K562 (cell line): ENCODE measurements at regions not wholly inside any gene's neighbourhood (a gene's known extent, or its start where the extent isn't known, plus 50 kb on each side); places are given as distances from the start of the nearest gene placed in this dataset.

Source experiments
- CAMTA2 ChIP-seq: fragments of 250-450 bp; sonication (Bioruptor Pico); conservative IDR thresholded peaks from 2 replicates; pipeline ENCODE4 v1.5.1; 2022
- DIDO1 ChIP-seq: fragments of 450-650 bp; IDR thresholded peaks from 2 replicates; pipeline ENCODE4 v1.6.1; 2016; ENCODE audit warnings: low read depth, missing biosample characterization, missing genetic modification characterization
- EGR1 ChIP-seq: fragments of 450-650 bp; conservative IDR thresholded peaks from 2 replicates; pipeline ENCODE4 v1.6.1; 2017; ENCODE audit warnings: mild to moderate bottlenecking
- ELF2 ChIP-seq: fragments of 250-450 bp; sonication (Bioruptor Pico); IDR thresholded peaks from 2 replicates; pipeline ENCODE4 v1.5.0; 2021; ENCODE audit warnings: mild to moderate bottlenecking
- EP400 ChIP-seq: fragments of 450-650 bp; IDR thresholded peaks from 2 replicates; pipeline ENCODE4 v1.6.1; 2017; ENCODE audit warnings: antibody characterized with exemption, mild to moderate bottlenecking, moderate library complexity
- HCFC1 ChIP-seq: IDR thresholded peaks from 2 replicates; pipeline ENCODE4 v1.6.1; 2012; ENCODE audit warnings: low read depth, low read length, improper control_type of control experiment
- HDAC2 ChIP-seq: fragments of 450-650 bp; IDR thresholded peaks from 2 replicates; pipeline ENCODE4 v1.6.1; 2016; ENCODE audit warnings: mild to moderate bottlenecking
- HMGXB4 ChIP-seq: sonication (generic); formaldehyde crosslinking; IDR thresholded peaks from 2 replicates; pipeline ENCODE4 v1.8.1; 2023; ENCODE audit warnings: mild to moderate bottlenecking, missing genetic modification reagents
- NR2F6 ChIP-seq: fragments of 450-650 bp; formaldehyde crosslinking; IDR thresholded peaks from 2 replicates; pipeline ENCODE4 v1.4.0; 2020; ENCODE audit warnings: mild to moderate bottlenecking
- PHF20 ChIP-seq: fragments of 450-650 bp; IDR thresholded peaks from 2 replicates; pipeline ENCODE4 v1.6.1; 2018; ENCODE audit not compliant: partially characterized antibody
- PHF8 ChIP-seq: fragments of 200-600 bp; sonication (generic); IDR thresholded peaks from 2 replicates; pipeline ENCODE4 v1.6.1; 2012; ENCODE audit warnings: mixed run types, mild to moderate bottlenecking, inconsistent platforms, low read length, moderate library complexity, borderline replicate concordance
- PML ChIP-seq: IDR thresholded peaks from 2 replicates; pipeline ENCODE4 v1.6.1; 2012; ENCODE audit warnings: low read length, inconsistent platforms
- RB1 ChIP-seq: fragments of 450-650 bp; IDR thresholded peaks from 2 replicates; pipeline ENCODE4 v1.6.1; 2017; ENCODE audit warnings: low read depth, mild to moderate bottlenecking
- SMARCA5 ChIP-seq: fragments of 450-650 bp; IDR thresholded peaks from 2 replicates; pipeline ENCODE4 v1.6.1; 2016
- SMC3 ChIP-seq: conservative IDR thresholded peaks from 2 replicates; pipeline ENCODE4 v1.6.1; 2011; ENCODE audit warnings: low read depth, low read length, improper control_type of control experiment; ENCODE audit not compliant: insufficient read depth
- STAT5B ChIP-seq: fragments of 250-450 bp; sonication (Bioruptor Pico); IDR thresholded peaks from 2 replicates; pipeline ENCODE4 v1.8.0; 2021; ENCODE audit warnings: mild to moderate bottlenecking, inconsistent platforms
- STAT6 ChIP-seq: sonication (generic); formaldehyde crosslinking; IDR thresholded peaks from 2 replicates; pipeline ENCODE4 v1.8.1; 2023; ENCODE audit warnings: mild to moderate bottlenecking, missing genetic modification reagents
- TFAM ChIP-seq: fragments of 250-450 bp; sonication (Bioruptor Pico); conservative IDR thresholded peaks from 2 replicates; pipeline ENCODE4 v1.5.0; 2021; ENCODE audit warnings: mild to moderate bottlenecking, moderate library complexity
- ZBTB33 ChIP-seq: sonication (generic); formaldehyde crosslinking; IDR thresholded peaks from 2 replicates; pipeline ENCODE4 v1.8.1; 2023; ENCODE audit warnings: mild to moderate bottlenecking, missing genetic modification reagents
- ZFP1 ChIP-seq: fragments of 450-650 bp; formaldehyde crosslinking; IDR thresholded peaks from 2 replicates; pipeline ENCODE4 v1.4.0; 2020; ENCODE audit warnings: mild to moderate bottlenecking, mixed read lengths
- ZFPM2 ChIP-seq: fragments of 250-450 bp; sonication (Bioruptor Pico); IDR thresholded peaks from 2 replicates; pipeline ENCODE4 v1.5.1; 2022; ENCODE audit warnings: mild to moderate bottlenecking
- ZNF740 ChIP-seq, 3 experiments: fragments of 200-800 bp in 1 of 3; sonication (Bioruptor generic) in 1 of 3; sonication (generic) in 1 of 3; formaldehyde crosslinking in 1 of 3; IDR thresholded peaks; 2 replicates each; pipeline versions ENCODE4 v1.6.1 to v1.8.0; 2016 to 2022; ENCODE audit warnings: mild to moderate bottlenecking in 2 of 3, missing compliant biosample characterization in 2 of 3, missing genetic modification characterization in 2 of 3, missing genetic modification reagents in 1 of 3

GRCh38 chr6:28838634-28839442 lies 84.9 kb downstream of the TRIM27 start (continued):
- peak; percentile 63 for TF ChIP-seq EP400
- no peak for TF ChIP-seq STAT5B (CRISPR knock-in tag)
- no peak for TF ChIP-seq CAMTA2 (CRISPR knock-in tag)
- TF ChIP-seq NR2F6: no peak
- TF ChIP-seq EGR1: peak; percentile 48
- peak; percentile 48; the same call in 1 of the 2 replicates for TF ChIP-seq PML
- peak; percentile 63 for TF ChIP-seq PHF20
- 0 out of 2 replicates have a peak, but pooled peaks have one; percentile 61 for TF ChIP-seq ELF2 (CRISPR knock-in tag)
- TF ChIP-seq RB1: peak; percentile 99
- TF ChIP-seq SMC3: peak; percentile 63
- TF ChIP-seq TFAM (CRISPR knock-in tag): no peak
- no peak for TF ChIP-seq STAT6 (CRISPR knock-in tag)
- peak; percentile 64; the same call in 1 of the 2 replicates for TF ChIP-seq ZNF740 (CRISPR knock-in tag; IDR thresholded peaks at IDR 0.05)
- no peak for TF ChIP-seq ZNF740 (tag; IDR thresholded peaks at IDR 0.05)
- TF ChIP-seq ZFP1 (CRISPR knock-in tag): no peak
- TF ChIP-seq SMARCA5: peak; percentile 90
- TF ChIP-seq ZBTB33: peak; percentile 70
- TF ChIP-seq HDAC2: 0 out of 2 replicates have a peak, but pooled peaks have one; percentile 59
- TF ChIP-seq ZFPM2 (CRISPR knock-in tag): no peak
- TF ChIP-seq PHF8: peak; percentile 70; the same call in 1 of the 2 replicates
- TF ChIP-seq HMGXB4 (CRISPR knock-in tag): peak; percentile 98
- peak; percentile 43; the same call in 1 of the 2 replicates for TF ChIP-seq HCFC1
- no peak for TF ChIP-seq DIDO1 (tag)
